ENCODE measurements at regions not wholly inside any gene's neighbourhood (a gene's known extent, or its start where the extent isn't known, plus 50 kb on each side); places are given as distances from the start of the nearest gene placed in this dataset.
"Not testable (repeated sequence)": the region's sequence is repeated elsewhere in the genome, so short reads cannot be mapped to it uniquely, and the experiment has no call there.

GRCh38 chr1:20411196-20411980 is 74.6 kb downstream of the CAMK2N1 start:
- Mint-ChIP-seq H3K36me3 (peaks cover 1% of the 10 kb centered on the region), H3K4me1 (peaks cover 10 to 24% (median 17%) of the 10 kb centered on the region in 3 donors), H3K4me3 (no peak overlapping the region), H3K27ac (peak overlapping the region in 1 of 3 donors; percentile 95), H3K27me3 (peaks cover 5% of the 10 kb centered on the region), H3K9me3 (peaks cover 0 to 4% (median 0%) of the 10 kb centered on the region in 3 donors)

GRCh38 chr1:20410503-20410902 is 75.5 kb downstream of the CAMK2N1 start:
- H3K4me3 Mint-ChIP-seq = no peak overlapping the region
- peaks cover 0 to 4% (median 0%) of the 10 kb centered on the region in 3 donors for H3K9me3 Mint-ChIP-seq
- peaks cover 1% of the 10 kb centered on the region for H3K36me3 Mint-ChIP-seq

GRCh38 chr1:20409971-20410370 is 76.0 kb downstream of the CAMK2N1 start:
- peaks cover 18 to 37% (median 31%) of the 10 kb centered on the region in 3 donors for H3K4me1 Mint-ChIP-seq
- no peak overlapping the region for H3K27ac Mint-ChIP-seq
- H3K27me3 Mint-ChIP-seq = peaks cover 10% of the 10 kb centered on the region
- H3K36me3 Mint-ChIP-seq = peaks cover 1% of the 10 kb centered on the region
- H3K4me3 Mint-ChIP-seq = no peak overlapping the region
- H3K9me3 Mint-ChIP-seq = peaks cover 0 to 4% (median 0%) of the 10 kb centered on the region in 3 donors

More at GRCh38 chr1:20410503-20410902, 75.5 kb downstream of the CAMK2N1 start:
- Mint-ChIP-seq H3K27me3 (peaks cover 10% of the 10 kb centered on the region), H3K4me1 (peaks cover 18 to 32% (median 26%) of the 10 kb centered on the region in 3 donors), H3K27ac (no peak overlapping the region)

- peaks cover 10% of the 10 kb centered on the region for H3K27me3 Mint-ChIP-seq
- no peak overlapping the region for H3K4me3 Mint-ChIP-seq
- peaks cover 0 to 3% (median 0%) of the 10 kb centered on the region in 3 donors for H3K9me3 Mint-ChIP-seq
- H3K27ac Mint-ChIP-seq = peak overlapping the region in 1 of 3 donors; percentile 15
- no peaks in the 10 kb centered on the region for H3K36me3 Mint-ChIP-seq
- peaks cover 20 to 42% (median 37%) of the 10 kb centered on the region in 3 donors for H3K4me1 Mint-ChIP-seq
These were observed 77.0 kb downstream of the CAMK2N1 start for GRCh38 chr1:20409012-20409411.

GRCh38 chr1:20408133-20408650 is 77.8 kb downstream of the CAMK2N1 start:
- not testable (repeated sequence) for H3K4me3 Mint-ChIP-seq, H3K9me3 Mint-ChIP-seq, H3K36me3 Mint-ChIP-seq
- peak overlapping the region in 1 of 3 donors; percentile 63 for H3K27ac Mint-ChIP-seq
- peaks cover 13% of the 10 kb centered on the region for H3K27me3 Mint-ChIP-seq
- peaks cover 22 to 45% (median 42%) of the 10 kb centered on the region in 3 donors for H3K4me1 Mint-ChIP-seq

GRCh38 chr1:20405893-20406604 is 80.0 kb downstream of the CAMK2N1 start:
- peaks cover 23 to 49% (median 46%) of the 10 kb centered on the region in 3 donors for H3K4me1 Mint-ChIP-seq
- peak overlapping the region; percentile 86 to 99 (median 97) for H3K27ac Mint-ChIP-seq
- peaks cover 0 to 3% (median 0%) of the 10 kb centered on the region in 3 donors for H3K9me3 Mint-ChIP-seq
- H3K27me3 Mint-ChIP-seq = peaks cover 13% of the 10 kb centered on the region
- peak overlapping the region; percentile 53 to 92 (median 72) for H3K4me3 Mint-ChIP-seq
- H3K36me3 Mint-ChIP-seq = peaks cover 2% of the 10 kb centered on the region

- Mint-ChIP-seq H3K36me3 (peaks cover 2% of the 10 kb centered on the region), H3K9me3 (peaks cover 0 to 3% (median 0%) of the 10 kb centered on the region in 3 donors), H3K27me3 (peaks cover 14% of the 10 kb centered on the region), H3K4me1 (peaks cover 23 to 49% (median 45%) of the 10 kb centered on the region in 3 donors), H3K4me3 (peak overlapping the region; percentile 25 to 92 (median 68)), H3K27ac (peak overlapping the region; percentile 86 to 99 (median 97))
These were observed 80.8 kb downstream of the CAMK2N1 start for GRCh38 chr1:20405051-20405754.
